Activated gamma-delta T cell treated with anti-CD3 and anti-CD28 coated beads, Interleukin-2, amount 50 U/mL, for 16 hours (primary cell): ENCODE measurements at regions not wholly inside any gene's neighbourhood (a gene's known extent, or its start where the extent isn't known, plus 50 kb on each side); places are given as distances from the start of the nearest gene placed in this dataset.

Experiments
- DNase-seq: peaks from one replicate; pipeline ENCODE4 v3.0.0-alpha.2; 2020; ENCODE audit warnings: low read depth

- no peak for DNase-seq
These were observed 145.8 kb upstream of the ETS2 start for GRCh38 chr21:38659936-38660332.

- no peak for DNase-seq
These were observed 145.2 kb upstream of the ETS2 start for GRCh38 chr21:38660333-38661196.

- no peak for DNase-seq
These were observed 144.4 kb upstream of the ETS2 start for GRCh38 chr21:38661197-38661871.

DNA sequence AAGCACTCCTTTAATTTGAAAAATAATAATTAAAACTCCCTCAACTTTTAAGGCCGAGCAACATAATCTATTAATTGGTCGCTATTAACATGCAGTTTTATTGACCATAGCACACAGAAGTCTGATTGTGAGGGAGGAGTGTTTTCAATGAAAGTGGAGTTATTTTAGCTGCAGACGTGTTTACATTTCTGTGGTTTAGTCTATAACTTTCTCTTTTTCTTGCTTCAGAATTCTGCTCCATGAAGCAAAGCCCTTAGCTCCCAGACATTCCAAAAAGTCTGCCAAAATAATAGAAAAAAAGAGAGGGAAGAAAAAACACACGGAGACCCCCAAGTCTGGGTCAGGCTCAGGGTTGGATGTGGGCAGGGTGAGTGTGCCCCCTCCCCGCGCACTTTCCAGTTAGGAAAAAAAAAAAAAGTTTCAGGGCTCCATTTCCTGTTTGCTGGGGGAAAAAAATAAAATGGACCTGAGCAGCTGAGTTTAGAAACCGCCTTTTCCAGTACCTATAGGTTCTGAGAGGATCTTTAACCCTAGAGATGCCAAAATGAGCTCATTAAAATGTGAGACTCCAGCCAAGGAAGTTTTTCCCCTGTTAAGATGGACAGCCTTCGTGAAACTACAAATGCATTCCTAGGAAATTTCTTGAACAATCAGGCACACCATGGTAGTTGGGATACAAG, 143.7 kb upstream of the ETS2 start:
- DNase-seq = no peak

GRCh38 chr21:38663282-38663681, 142.4 kb upstream of the ETS2 start:
- no peak for DNase-seq

DNA sequence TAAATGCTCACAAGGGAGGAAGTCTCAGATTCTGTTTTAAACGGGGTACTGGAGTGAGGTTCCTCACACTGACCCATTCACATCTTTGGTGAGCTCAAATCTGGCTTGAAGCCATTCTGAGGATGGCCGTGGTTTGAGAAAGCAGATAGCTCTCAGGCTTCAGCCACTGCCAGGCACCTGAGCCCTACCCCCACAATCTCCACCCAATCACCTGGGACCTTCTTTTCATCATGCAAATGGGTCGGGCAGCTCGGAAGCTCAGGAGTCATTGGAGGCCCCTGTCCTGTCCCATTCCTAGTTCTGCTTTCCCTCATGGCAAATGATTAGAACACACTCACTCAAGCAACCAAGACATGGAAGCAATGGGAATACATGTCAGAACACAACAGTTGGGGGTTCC, 141.4 kb upstream of the ETS2 start:
- no peak for DNase-seq

- DNase-seq = no peak
These were observed 140.9 kb upstream of the ETS2 start for GRCh38 chr21:38664841-38665240.

- no peak for DNase-seq
These were observed 138.3 kb upstream of the ETS2 start for GRCh38 chr21:38667291-38667870.

DNA sequence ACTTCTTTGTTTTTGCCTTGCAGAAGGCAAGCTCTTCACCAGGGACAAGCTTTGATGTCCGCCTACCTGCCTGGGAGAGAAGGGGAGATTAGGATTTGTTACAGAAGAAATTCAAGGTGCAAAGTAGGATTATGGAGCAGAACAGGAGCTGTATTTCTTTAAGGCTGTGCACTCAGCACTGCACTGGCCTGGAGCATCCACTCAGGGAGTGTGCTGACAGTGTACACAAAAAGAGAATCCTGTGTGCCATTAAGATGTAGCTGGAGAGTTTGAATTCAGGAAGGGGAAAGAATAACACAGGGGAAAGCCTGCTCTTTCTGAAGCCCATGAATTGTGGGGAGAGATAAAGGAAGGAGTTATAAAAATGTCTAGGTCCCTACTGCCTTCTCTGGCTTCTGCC, 137.7 kb upstream of the ETS2 start:
- DNase-seq = no peak

DNA sequence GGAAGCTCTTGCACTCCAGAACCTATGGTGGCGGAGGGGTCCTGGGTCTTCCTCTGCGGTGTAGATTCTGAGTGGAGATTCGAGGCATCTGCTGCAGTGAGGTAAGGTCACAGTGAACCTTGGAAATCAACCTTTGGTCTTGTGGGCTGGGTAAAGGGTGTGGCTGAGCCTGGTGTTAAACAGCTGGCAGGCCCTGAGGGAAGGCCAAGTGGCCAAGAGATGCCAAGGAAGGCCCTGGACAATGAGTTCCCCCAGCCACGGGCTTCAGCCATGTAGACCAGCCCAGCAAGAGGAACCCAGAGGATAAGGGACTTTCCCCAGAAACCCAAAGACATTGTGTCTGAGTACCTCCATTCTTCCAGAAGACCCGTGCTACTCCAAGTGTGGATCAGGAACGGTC, 137.2 kb upstream of the ETS2 start:
- no peak for DNase-seq

GRCh38 chr21:38669186-38669585, 136.5 kb upstream of the ETS2 start:
- DNase-seq = no peak

DNA sequence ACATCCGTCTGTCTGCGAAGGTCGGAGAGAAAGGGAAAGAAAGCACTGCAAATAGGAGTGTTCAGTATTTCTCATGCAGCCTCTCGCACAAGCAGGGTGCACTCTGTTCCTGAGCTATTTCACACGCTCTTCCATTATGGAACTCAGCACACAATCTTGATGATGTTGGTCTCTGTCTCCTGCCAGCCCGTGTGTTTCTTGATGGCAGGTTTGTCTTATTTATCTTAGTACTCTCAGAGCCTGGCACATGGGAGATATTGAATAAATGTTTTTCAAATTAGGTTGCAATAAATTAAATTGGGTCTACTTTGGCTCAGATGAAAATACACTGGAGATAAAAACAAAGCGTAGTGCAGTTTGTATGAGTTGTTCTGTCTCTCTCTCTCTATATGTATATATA, 134.9 kb upstream of the ETS2 start:
- no peak for DNase-seq

GRCh38 chr21:38671773-38672172, 134.0 kb upstream of the ETS2 start:
- DNase-seq = no peak

GRCh38 chr21:38675182-38675824, 130.4 kb upstream of the ETS2 start:
- DNase-seq = no peak

GRCh38 chr21:38678827-38679226, 126.9 kb upstream of the ETS2 start:
- DNase-seq = no peak

DNA sequence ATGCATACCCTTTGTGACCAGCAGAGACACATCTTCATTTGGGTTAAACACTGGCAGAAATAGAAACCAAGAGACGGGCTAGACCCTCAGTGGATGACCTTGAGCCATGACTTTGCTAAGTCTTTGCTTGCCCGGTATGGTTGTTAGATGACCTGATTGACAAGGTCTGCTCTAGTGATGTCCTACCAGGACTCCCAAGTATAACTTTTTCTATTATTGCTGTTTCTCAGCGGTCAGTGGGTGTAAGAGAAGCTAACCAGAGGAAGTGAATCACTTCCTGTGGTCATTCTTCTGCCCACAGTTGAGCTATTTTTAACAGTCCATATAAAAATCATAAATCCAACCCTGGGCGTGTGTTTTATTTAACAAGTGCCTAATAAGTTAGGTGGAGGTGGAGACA, 126.2 kb upstream of the ETS2 start:
- no peak for DNase-seq

GRCh38 chr21:38680401-38680800, 125.3 kb upstream of the ETS2 start:
- DNase-seq = no peak

DNA sequence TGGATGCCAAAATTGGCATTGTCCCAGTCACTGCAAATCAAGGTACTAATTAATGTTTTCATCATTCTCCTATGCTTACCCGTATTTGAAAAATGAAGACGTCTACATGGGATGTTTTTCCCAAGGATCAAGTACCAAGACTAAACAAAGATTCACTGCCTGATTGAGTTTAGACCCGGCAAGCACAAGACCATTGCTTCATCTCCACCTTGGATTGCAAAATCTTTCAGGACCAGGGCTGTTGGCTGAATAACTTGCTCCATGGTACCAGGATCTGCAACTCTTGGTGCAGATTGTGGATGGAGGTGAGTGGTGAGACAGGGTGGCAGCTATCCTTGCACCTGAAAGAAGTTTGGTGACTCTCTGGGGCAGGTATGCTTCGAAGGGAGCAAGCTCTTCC, 122.5 kb upstream of the ETS2 start:
- no peak for DNase-seq

- no peak for DNase-seq
These were observed 117.7 kb upstream of the ETS2 start for GRCh38 chr21:38688068-38688467.

DNA sequence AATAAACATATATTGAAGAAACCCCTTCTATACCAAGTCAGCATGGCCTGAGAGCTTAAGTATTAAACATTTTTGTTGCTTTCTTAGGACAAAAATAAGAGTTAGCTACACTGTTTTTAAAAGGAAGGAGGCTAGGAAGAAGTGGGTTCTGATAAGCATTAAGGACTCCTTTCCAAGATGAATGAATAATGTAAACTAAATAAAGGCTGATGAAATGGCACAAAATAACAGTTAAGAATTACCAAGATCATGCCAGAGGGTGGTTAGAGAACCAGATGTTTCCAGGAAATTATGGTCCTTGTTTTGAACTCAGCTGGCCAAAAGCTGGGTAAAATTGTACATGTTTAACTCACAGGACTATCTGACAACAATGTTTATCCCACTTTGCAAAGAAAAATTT, 114.1 kb upstream of the ETS2 start:
- no peak for DNase-seq

DNA sequence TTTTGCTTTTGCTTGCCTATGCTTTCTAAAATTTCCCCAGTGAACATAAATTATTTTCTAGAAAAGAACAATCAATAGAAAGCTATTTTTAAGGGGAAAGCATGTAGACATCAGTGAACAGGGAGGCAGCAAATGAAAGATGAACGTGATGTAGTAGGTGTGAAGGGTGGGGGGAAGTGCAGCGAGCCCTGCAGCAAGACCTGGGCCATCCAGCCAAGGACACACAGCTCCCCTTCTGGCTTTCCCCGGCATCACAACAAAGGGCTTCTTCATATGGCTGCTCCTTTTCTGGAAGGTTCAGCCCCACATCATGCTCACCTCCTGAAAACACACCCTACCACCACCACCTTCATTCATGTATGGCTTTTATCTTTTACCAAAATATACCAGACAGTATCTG, 109.2 kb upstream of the ETS2 start:
- DNase-seq = no peak

GRCh38 chr21:38699048-38699447, 106.7 kb upstream of the ETS2 start:
- no peak for DNase-seq
